ENCODE measurements at regions not wholly inside any gene's neighbourhood (a gene's known extent, or its start where the extent isn't known, plus 50 kb on each side); places are given as distances from the start of the nearest gene placed in this dataset.
"Not testable (repeated sequence)": the region's sequence is repeated elsewhere in the genome, so short reads cannot be mapped to it uniquely, and the experiment has no call there.

DNA sequence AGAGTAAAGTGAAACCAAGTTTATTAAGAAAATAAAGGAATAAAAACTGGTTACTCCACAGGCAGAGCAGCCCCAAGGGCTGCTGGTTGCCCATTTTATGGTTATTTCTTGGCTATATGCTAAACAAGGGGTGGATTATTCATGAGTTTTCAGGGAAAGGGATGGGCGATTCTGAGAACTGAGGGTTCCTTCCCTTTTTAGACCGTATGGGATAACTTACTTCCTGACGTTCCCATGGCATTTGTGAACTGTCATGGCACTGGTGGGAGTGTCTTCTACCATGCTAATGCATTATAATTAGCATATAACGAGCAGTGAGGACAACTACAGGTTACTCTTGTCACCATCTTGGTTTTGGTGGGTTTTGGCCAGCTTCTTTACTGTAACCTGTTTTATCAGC lies 323.9 kb upstream of the PTGER4 start:
- DNase-seq: no peak
- Histone ChIP-seq H3K27ac (ENCODE audit: low read depth in 1 of 2, low read length in 2 of 2) (no peak overlapping the region), H3K4me3 (ENCODE audit: low read length in 2 of 2) (no peak overlapping the region), H3K36me3 (ENCODE audit: control insufficient read depth in 1 of 2, insufficient read depth in 2 of 2, low read length in 1 of 2) (no peaks in the 10 kb centered on the region), H3K9me3 (ENCODE audit: control insufficient read depth, low read length) (no peaks in the 10 kb centered on the region), H3K4me1 (ENCODE audit: control insufficient read depth in 1 of 2, insufficient read depth in 2 of 2, low read length in 2 of 2) (no peaks in the 10 kb centered on the region), H3K27me3 (ENCODE audit: control insufficient read depth in 1 of 2, insufficient read depth in 2 of 2, low read length in 1 of 2) (no peaks in the 10 kb centered on the region)
- intact Hi-C loops (cut with DNase I): no loop called here
- WGBS, 2 donors: 72 to 73% methylated on average over 4 of the region's 4 CpGs
- no peak for ATAC-seq (ENCODE audit: low FRiP score)

GRCh38 chr5:40355181-40355580 lies 324.5 kb upstream of the PTGER4 start:
- Histone ChIP-seq H3K36me3 (ENCODE audit: control insufficient read depth in 1 of 2, insufficient read depth in 2 of 2, low read length in 1 of 2) (no peaks in the 10 kb centered on the region), H3K4me3 (ENCODE audit: low read length in 2 of 2) (no peak overlapping the region), H3K9me3 (ENCODE audit: control insufficient read depth, low read length) (no peaks in the 10 kb centered on the region), H3K27ac (ENCODE audit: low read depth in 1 of 2, low read length in 2 of 2) (no peak overlapping the region), H3K27me3 (ENCODE audit: control insufficient read depth in 1 of 2, insufficient read depth in 2 of 2, low read length in 1 of 2) (no peaks in the 10 kb centered on the region), H3K4me1 (ENCODE audit: control insufficient read depth in 1 of 2, insufficient read depth in 2 of 2, low read length in 2 of 2) (no peaks in the 10 kb centered on the region)
- intact Hi-C loops (cut with DNase I): no loop called here
- DNase-seq: no peak
- no peak for ATAC-seq (ENCODE audit: low FRiP score)
- 65 to 85% methylated on average over 6 of the region's 6 CpGs for WGBS, 2 donors

GRCh38 chr5:40354171-40354570 lies 325.5 kb upstream of the PTGER4 start:
- no peaks in the 10 kb centered on the region for H3K36me3 ChIP-seq (ENCODE audit: control insufficient read depth in 1 of 2, insufficient read depth in 2 of 2, low read length in 1 of 2)
- no peak overlapping the region for H3K4me3 ChIP-seq (ENCODE audit: low read length in 2 of 2)
- ATAC-seq (ENCODE audit: low FRiP score) (peak; percentile 22), DNase-seq (no peak)
- no peaks in the 10 kb centered on the region for H3K4me1 ChIP-seq (ENCODE audit: control insufficient read depth in 1 of 2, insufficient read depth in 2 of 2, low read length in 2 of 2)
- intact Hi-C loops (cut with DNase I): no loop called here
- 93% methylated on average over 5 of the region's 5 CpGs for WGBS, 2 donors
- peaks cover under 1% of the 10 kb centered on the region for H3K9me3 ChIP-seq (ENCODE audit: control insufficient read depth, low read length)
- no peaks in the 10 kb centered on the region for H3K27me3 ChIP-seq (ENCODE audit: control insufficient read depth in 1 of 2, insufficient read depth in 2 of 2, low read length in 1 of 2)
- no peak overlapping the region for H3K27ac ChIP-seq (ENCODE audit: low read depth in 1 of 2, low read length in 2 of 2)

DNA sequence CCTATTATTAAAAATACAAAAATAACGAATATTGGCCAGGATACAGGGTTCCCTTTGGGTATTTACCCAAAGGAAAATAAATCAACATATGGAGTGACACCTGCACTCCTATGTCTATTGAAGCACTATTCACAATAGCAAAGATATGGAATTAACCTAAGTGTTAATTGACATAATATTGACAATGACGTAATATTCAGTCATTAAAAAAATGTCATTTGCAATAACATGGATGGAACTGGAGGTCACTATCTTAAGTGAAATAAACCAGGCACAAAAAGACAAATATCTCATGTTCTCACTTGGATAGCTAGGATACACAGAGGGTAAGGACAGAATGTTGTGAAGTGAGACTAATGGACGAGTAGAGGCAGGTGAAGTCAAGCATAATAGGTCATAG lies 326.3 kb upstream of the PTGER4 start:
- no peak for ATAC-seq (ENCODE audit: low FRiP score)
- WGBS, 2 donors: 81 to 86% methylated on average over 3 of the region's 3 CpGs
- Histone ChIP-seq H3K4me3 (ENCODE audit: low read length in 2 of 2) (no peak overlapping the region), H3K36me3 (ENCODE audit: control insufficient read depth in 1 of 2, insufficient read depth in 2 of 2, low read length in 1 of 2) (no peaks in the 10 kb centered on the region), H3K27me3 (ENCODE audit: control insufficient read depth in 1 of 2, insufficient read depth in 2 of 2, low read length in 1 of 2) (no peaks in the 10 kb centered on the region), H3K27ac (ENCODE audit: low read depth in 1 of 2, low read length in 2 of 2) (no peak overlapping the region), H3K4me1 (ENCODE audit: control insufficient read depth in 1 of 2, insufficient read depth in 2 of 2, low read length in 2 of 2) (no peaks in the 10 kb centered on the region), H3K9me3 (ENCODE audit: control insufficient read depth, low read length) (peaks cover 2% of the 10 kb centered on the region)
- no peak for DNase-seq
- intact Hi-C loops (cut with DNase I): no loop called here

DNA sequence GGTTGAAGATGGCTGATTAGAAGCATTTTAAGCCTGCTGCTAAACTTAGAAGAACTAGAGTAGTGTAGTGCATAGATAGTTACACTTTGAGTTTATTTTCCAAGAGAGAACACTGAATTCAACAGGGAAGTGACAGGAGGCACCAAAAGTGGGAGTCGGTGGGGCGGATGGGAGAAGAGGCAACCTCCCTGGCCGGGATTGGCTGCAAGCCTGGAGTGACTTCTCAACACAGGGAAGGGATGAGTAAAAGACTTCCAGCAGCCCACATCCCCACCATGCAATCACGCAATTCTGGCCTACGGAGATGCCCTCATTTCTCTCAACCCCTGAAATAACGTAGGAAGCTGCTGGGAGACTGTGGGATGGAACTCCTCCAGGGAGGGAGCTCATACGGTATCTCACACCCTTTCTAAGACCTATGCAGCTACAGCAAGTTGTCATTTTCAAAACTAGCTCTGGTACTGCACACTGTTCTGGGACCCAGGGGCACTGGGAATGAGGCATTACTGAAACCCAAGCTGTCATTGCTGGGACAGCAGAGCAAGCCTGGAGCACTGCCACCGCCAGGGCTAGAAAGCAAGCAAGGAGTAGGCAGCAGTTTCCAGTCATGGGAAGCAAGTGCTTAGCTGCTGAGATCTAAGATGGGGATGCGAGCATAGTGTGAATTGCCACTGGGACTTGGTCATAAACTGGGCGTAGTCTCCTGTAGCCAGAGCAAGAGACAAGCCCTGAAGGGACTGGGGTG lies 331.6 kb upstream of the PTGER4 start:
- Histone ChIP-seq H3K27ac (ENCODE audit: low read depth in 1 of 2, low read length in 2 of 2) (no peak overlapping the region), H3K4me1 (ENCODE audit: control insufficient read depth in 1 of 2, insufficient read depth in 2 of 2, low read length in 2 of 2) (no peaks in the 10 kb centered on the region), H3K36me3 (ENCODE audit: control insufficient read depth in 1 of 2, insufficient read depth in 2 of 2, low read length in 1 of 2) (no peaks in the 10 kb centered on the region), H3K4me3 (ENCODE audit: low read length in 2 of 2) (no peak overlapping the region), H3K27me3 (ENCODE audit: control insufficient read depth in 1 of 2, insufficient read depth in 2 of 2, low read length in 1 of 2) (no peaks in the 10 kb centered on the region), H3K9me3 (ENCODE audit: control insufficient read depth, low read length) (peaks cover 2% of the 10 kb centered on the region)
- WGBS, 2 donors: 85 to 88% methylated on average over 10 of the region's 10 CpGs
- ATAC-seq (ENCODE audit: low FRiP score) (no peak), DNase-seq (no peak)
- intact Hi-C loops (cut with DNase I): no loop called here

GRCh38 chr5:40346901-40347300 lies 332.8 kb upstream of the PTGER4 start:
- H3K27me3 ChIP-seq (ENCODE audit: control insufficient read depth in 1 of 2, insufficient read depth in 2 of 2, low read length in 1 of 2): no peaks in the 10 kb centered on the region
- ATAC-seq (ENCODE audit: low FRiP score) (no peak), DNase-seq (no peak)
- intact Hi-C loops (cut with DNase I): no loop called here
- no peak overlapping the region for H3K4me3 ChIP-seq (ENCODE audit: low read length in 2 of 2)
- H3K4me1 ChIP-seq (ENCODE audit: control insufficient read depth in 1 of 2, insufficient read depth in 2 of 2, low read length in 2 of 2): no peaks in the 10 kb centered on the region
- 68 to 77% methylated on average over 1 of the region's 1 CpG for whole genome bisulfite sequencing, 2 donors
- peaks cover 2% of the 10 kb centered on the region for H3K9me3 ChIP-seq (ENCODE audit: control insufficient read depth, low read length)
- no peaks in the 10 kb centered on the region for H3K36me3 ChIP-seq (ENCODE audit: control insufficient read depth in 1 of 2, insufficient read depth in 2 of 2, low read length in 1 of 2)
- no peak overlapping the region for H3K27ac ChIP-seq (ENCODE audit: low read depth in 1 of 2, low read length in 2 of 2)

DNA sequence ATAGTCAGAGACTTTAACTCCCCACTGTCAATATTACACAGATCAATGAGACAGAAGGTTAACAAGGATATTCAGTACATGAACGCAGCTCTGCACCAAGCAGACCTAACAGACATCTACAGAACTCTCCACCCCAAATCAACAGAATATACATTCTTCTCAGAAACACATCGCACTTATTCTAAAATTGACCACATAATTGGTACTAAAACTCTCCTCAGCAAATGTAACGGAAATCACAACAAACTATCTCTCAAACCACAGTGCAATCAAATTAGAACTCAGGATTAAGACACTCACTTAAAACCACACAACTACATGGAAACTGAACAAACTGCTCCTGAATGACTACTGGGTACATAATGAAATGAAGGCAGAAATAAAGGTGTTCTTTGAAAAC lies 341.3 kb upstream of the PTGER4 start:
- H3K9me3 ChIP-seq (ENCODE audit: control insufficient read depth, low read length); H3K4me1 ChIP-seq (ENCODE audit: control insufficient read depth in 1 of 2, insufficient read depth in 2 of 2, low read length in 2 of 2); H3K27ac ChIP-seq (ENCODE audit: low read depth in 1 of 2, low read length in 2 of 2); H3K4me3 ChIP-seq (ENCODE audit: low read length in 2 of 2); ATAC-seq (ENCODE audit: low FRiP score); H3K27me3 ChIP-seq (ENCODE audit: control insufficient read depth in 1 of 2, insufficient read depth in 2 of 2, low read length in 1 of 2); H3K36me3 ChIP-seq (ENCODE audit: control insufficient read depth in 1 of 2, insufficient read depth in 2 of 2, low read length in 1 of 2); DNase-seq; intact Hi-C loops (cut with DNase I): not testable (repeated sequence)
- WGBS, 2 donors: 89 to 95% methylated on average over 3 of the region's 3 CpGs

DNA sequence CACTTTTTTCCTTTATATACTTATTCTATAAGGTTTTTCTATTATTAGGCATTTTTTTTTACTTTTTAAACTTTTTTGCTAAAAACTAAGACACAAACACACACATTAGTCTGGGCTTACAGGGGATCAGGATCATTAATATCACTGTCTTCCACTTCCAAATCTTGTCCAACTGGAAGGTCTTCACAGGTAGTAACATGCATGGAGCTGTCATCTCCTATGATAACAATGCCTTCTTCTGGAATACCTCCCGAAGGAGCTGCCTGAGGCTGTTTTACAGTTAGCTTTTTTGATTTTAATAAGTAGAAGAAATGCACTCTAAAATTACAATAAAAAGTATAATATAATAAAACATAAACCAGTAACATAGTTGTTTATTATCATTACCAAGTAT lies 345.5 kb upstream of the PTGER4 start:
- intact Hi-C loops (cut with DNase I): no loop called here
- no peaks in the 10 kb centered on the region for H3K4me1 ChIP-seq (ENCODE audit: control insufficient read depth in 1 of 2, insufficient read depth in 2 of 2, low read length in 2 of 2)
- whole genome bisulfite sequencing, 2 donors: 81 to 86% methylated on average over 1 of the region's 1 CpG
- no peak overlapping the region for H3K27ac ChIP-seq (ENCODE audit: low read depth in 1 of 2, low read length in 2 of 2)
- no peak for ATAC-seq (ENCODE audit: low FRiP score)
- no peaks in the 10 kb centered on the region for H3K36me3 ChIP-seq (ENCODE audit: control insufficient read depth in 1 of 2, insufficient read depth in 2 of 2, low read length in 1 of 2)
- DNase-seq: no peak
- H3K9me3 ChIP-seq (ENCODE audit: control insufficient read depth, low read length): no peaks in the 10 kb centered on the region
- no peak overlapping the region for H3K4me3 ChIP-seq (ENCODE audit: low read length in 2 of 2)
- no peaks in the 10 kb centered on the region for H3K27me3 ChIP-seq (ENCODE audit: control insufficient read depth in 1 of 2, insufficient read depth in 2 of 2, low read length in 1 of 2)

- no peaks in the 10 kb centered on the region for H3K27me3 ChIP-seq (ENCODE audit: control insufficient read depth in 1 of 2, insufficient read depth in 2 of 2, low read length in 1 of 2)
- WGBS, 2 donors: 81 to 83% methylated on average over 4 of the region's 4 CpGs
- no peak overlapping the region for H3K4me3 ChIP-seq (ENCODE audit: low read length in 2 of 2)
- ATAC-seq (ENCODE audit: low FRiP score): no peak
- no peak overlapping the region for H3K27ac ChIP-seq (ENCODE audit: low read depth in 1 of 2, low read length in 2 of 2)
- DNase-seq: no peak
- H3K36me3 ChIP-seq (ENCODE audit: control insufficient read depth in 1 of 2, insufficient read depth in 2 of 2, low read length in 1 of 2): no peaks in the 10 kb centered on the region
- H3K4me1 ChIP-seq (ENCODE audit: control insufficient read depth in 1 of 2, insufficient read depth in 2 of 2, low read length in 2 of 2): no peaks in the 10 kb centered on the region
- no peaks in the 10 kb centered on the region for H3K9me3 ChIP-seq (ENCODE audit: control insufficient read depth, low read length)
- intact Hi-C loops (cut with DNase I): no loop called here
Measured at GRCh38 chr5:40333459-40334241, 346.1 kb upstream of the PTGER4 start.

All from aorta (tissue), 5 donors.